ENCODE measurements at regions not wholly inside any gene's neighbourhood (a gene's known extent, or its start where the extent isn't known, plus 50 kb on each side); places are given as distances from the start of the nearest gene placed in this dataset.

DNA sequence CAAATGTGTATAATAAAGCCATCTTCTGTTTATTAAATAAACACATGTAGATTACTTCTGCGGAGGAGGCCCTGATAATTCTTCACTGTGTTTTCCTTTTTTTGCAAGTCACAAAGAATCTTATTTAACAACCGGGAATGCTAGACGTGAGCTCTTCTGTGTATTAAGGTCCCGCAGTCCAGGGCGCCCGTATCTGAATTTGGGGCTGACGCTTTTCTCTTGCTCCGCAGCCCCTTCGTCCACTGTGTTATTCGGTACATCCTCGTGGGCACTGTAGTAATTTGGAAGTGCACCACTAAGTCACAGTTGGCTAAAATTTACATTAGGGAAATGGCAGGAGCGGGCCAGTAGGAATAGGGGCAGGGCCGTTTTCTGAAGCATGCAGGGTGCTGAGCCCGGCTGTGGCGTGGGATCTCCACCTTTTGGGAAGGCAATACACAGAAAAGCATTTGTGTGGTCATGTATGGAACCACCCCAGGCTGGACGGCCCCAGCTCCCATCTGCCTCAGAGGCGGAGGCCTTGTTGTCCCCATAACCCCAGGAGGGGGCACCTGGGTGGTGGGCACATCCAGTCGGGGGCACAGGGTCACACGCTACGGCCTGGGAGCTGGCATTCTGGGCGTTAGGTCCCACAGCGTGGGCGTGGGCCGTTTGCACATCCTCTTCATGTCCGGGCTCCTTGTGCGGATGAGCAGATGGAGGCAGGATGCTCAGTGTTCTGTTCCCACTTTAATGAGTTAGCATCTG is 258.7 kb upstream of the IRX4 start:
- Mint-ChIP-seq H3K4me3 (ENCODE audit: unreplicated experiment) (no peak overlapping the region), H3K36me3 (ENCODE audit: low read depth, unreplicated experiment) (no peaks in the 10 kb centered on the region), H3K27me3 (ENCODE audit: low read depth, unreplicated experiment) (peaks cover 22% of the 10 kb centered on the region), H3K27ac (ENCODE audit: unreplicated experiment) (no peak overlapping the region), H3K4me1 (ENCODE audit: low read depth, unreplicated experiment) (peaks cover 6% of the 10 kb centered on the region), H3K9me3 (ENCODE audit: unreplicated experiment) (peaks cover 5% of the 10 kb centered on the region)
- no peaks in the 10 kb centered on the region for H3K79me2 ChIP-seq (ENCODE audit: insufficient read depth, low read length)
- DNase-seq (ENCODE audit: low read depth) (no peak), FAIRE-seq (no peak)
- H3K4me1 ChIP-seq (ENCODE audit: insufficient read depth, low read length): no peaks in the 10 kb centered on the region
- no peak overlapping the region for H2AFZ ChIP-seq (ENCODE audit: low read depth, low read length)
- H4K20me1 ChIP-seq (ENCODE audit: insufficient read depth, low read length): no peaks in the 10 kb centered on the region
- peaks cover 7% of the 10 kb centered on the region for H3K9me3 ChIP-seq (ENCODE audit: insufficient read depth, low read depth, low read length)
- no peak overlapping the region for H3K9ac ChIP-seq (ENCODE audit: low read length)
- no peak overlapping the region for H3K4me3 ChIP-seq (ENCODE audit: insufficient read depth, low read depth, low read length)
- no peak overlapping the region for H3K27ac ChIP-seq (ENCODE audit: low read depth, low read length)
- no peak overlapping the region for H3K4me2 ChIP-seq (ENCODE audit: low read length)
- H3K27me3 ChIP-seq (ENCODE audit: insufficient read depth, low read length): no peaks in the 10 kb centered on the region
- no peaks in the 10 kb centered on the region for H3K36me3 ChIP-seq (ENCODE audit: insufficient read depth, low read length)
- TF ChIP-seq EZH2 (IDR thresholded peaks at IDR 0.05; ENCODE audit: insufficient read depth, low read length): no peak
- TF ChIP-seq, protein P1, sequence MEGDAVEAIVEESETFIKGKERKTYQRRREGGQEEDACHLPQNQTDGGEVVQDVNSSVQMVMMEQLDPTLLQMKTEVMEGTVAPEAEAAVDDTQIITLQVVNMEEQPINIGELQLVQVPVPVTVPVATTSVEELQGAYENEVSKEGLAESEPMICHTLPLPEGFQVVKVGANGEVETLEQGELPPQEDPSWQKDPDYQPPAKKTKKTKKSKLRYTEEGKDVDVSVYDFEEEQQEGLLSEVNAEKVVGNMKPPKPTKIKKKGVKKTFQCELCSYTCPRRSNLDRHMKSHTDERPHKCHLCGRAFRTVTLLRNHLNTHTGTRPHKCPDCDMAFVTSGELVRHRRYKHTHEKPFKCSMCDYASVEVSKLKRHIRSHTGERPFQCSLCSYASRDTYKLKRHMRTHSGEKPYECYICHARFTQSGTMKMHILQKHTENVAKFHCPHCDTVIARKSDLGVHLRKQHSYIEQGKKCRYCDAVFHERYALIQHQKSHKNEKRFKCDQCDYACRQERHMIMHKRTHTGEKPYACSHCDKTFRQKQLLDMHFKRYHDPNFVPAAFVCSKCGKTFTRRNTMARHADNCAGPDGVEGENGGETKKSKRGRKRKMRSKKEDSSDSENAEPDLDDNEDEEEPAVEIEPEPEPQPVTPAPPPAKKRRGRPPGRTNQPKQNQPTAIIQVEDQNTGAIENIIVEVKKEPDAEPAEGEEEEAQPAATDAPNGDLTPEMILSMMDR (IDR thresholded peaks at IDR 0.05; ENCODE audit: insufficient read depth, low read depth, low read length): no peak

- FAIRE-seq (no peak), DNase-seq (ENCODE audit: low read depth) (no peak)
- peaks cover 7% of the 10 kb centered on the region for H3K4me1 Mint-ChIP-seq (ENCODE audit: low read depth, unreplicated experiment)
- Histone ChIP-seq H3K79me2 (ENCODE audit: insufficient read depth, low read length) (no peaks in the 10 kb centered on the region), H3K36me3 (ENCODE audit: insufficient read depth, low read length) (no peaks in the 10 kb centered on the region), H3K9me3 (ENCODE audit: insufficient read depth, low read depth, low read length) (peaks cover 7% of the 10 kb centered on the region), H3K4me1 (ENCODE audit: insufficient read depth, low read length) (no peaks in the 10 kb centered on the region), H2AFZ (ENCODE audit: low read depth, low read length) (no peak overlapping the region), H3K27ac (ENCODE audit: low read depth, low read length) (no peak overlapping the region), H3K4me2 (ENCODE audit: low read length) (no peak overlapping the region), H3K27me3 (ENCODE audit: insufficient read depth, low read length) (no peaks in the 10 kb centered on the region), H3K4me3 (ENCODE audit: insufficient read depth, low read depth, low read length) (no peak overlapping the region), H3K9ac (ENCODE audit: low read length) (no peak overlapping the region), H4K20me1 (ENCODE audit: insufficient read depth, low read length) (no peaks in the 10 kb centered on the region)
- H3K27ac Mint-ChIP-seq (ENCODE audit: unreplicated experiment): no peak overlapping the region
- TF ChIP-seq, protein P1 (IDR thresholded peaks at IDR 0.05; ENCODE audit: insufficient read depth, low read depth, low read length): no peak
- TF ChIP-seq EZH2 (IDR thresholded peaks at IDR 0.05; ENCODE audit: insufficient read depth, low read length): no peak
- peaks cover 5% of the 10 kb centered on the region for H3K9me3 Mint-ChIP-seq (ENCODE audit: unreplicated experiment)
- no peaks in the 10 kb centered on the region for H3K36me3 Mint-ChIP-seq (ENCODE audit: low read depth, unreplicated experiment)
- H3K4me3 Mint-ChIP-seq (ENCODE audit: unreplicated experiment): no peak overlapping the region
- H3K27me3 Mint-ChIP-seq (ENCODE audit: low read depth, unreplicated experiment): peaks cover 22% of the 10 kb centered on the region
Measured at GRCh38 chr5:2140501-2141175, 257.9 kb upstream of the IRX4 start.

- Histone ChIP-seq H3K9me3 (ENCODE audit: insufficient read depth, low read depth, low read length) (peaks cover 7% of the 10 kb centered on the region), H3K79me2 (ENCODE audit: insufficient read depth, low read length) (no peaks in the 10 kb centered on the region), H3K27me3 (ENCODE audit: insufficient read depth, low read length) (no peaks in the 10 kb centered on the region), H2AFZ (ENCODE audit: low read depth, low read length) (no peak overlapping the region), H3K36me3 (ENCODE audit: insufficient read depth, low read length) (no peaks in the 10 kb centered on the region), H3K4me1 (ENCODE audit: insufficient read depth, low read length) (no peaks in the 10 kb centered on the region), H3K4me3 (ENCODE audit: insufficient read depth, low read depth, low read length) (no peak overlapping the region), H3K9ac (ENCODE audit: low read length) (no peak overlapping the region), H3K4me2 (ENCODE audit: low read length) (no peak overlapping the region), H4K20me1 (ENCODE audit: insufficient read depth, low read length) (no peaks in the 10 kb centered on the region), H3K27ac (ENCODE audit: low read depth, low read length) (no peak overlapping the region)
- FAIRE-seq: no peak
- Mint-ChIP-seq H3K27me3 (ENCODE audit: low read depth, unreplicated experiment) (peaks cover 21% of the 10 kb centered on the region), H3K4me3 (ENCODE audit: unreplicated experiment) (no peak overlapping the region), H3K9me3 (ENCODE audit: unreplicated experiment) (peaks cover 4% of the 10 kb centered on the region), H3K4me1 (ENCODE audit: low read depth, unreplicated experiment) (peaks cover 14% of the 10 kb centered on the region), H3K27ac (ENCODE audit: unreplicated experiment) (no peak overlapping the region), H3K36me3 (ENCODE audit: low read depth, unreplicated experiment) (no peaks in the 10 kb centered on the region)
- DNase-seq (ENCODE audit: low read depth): no peak
- TF ChIP-seq EZH2 (IDR thresholded peaks at IDR 0.05; ENCODE audit: insufficient read depth, low read length): no peak
- TF ChIP-seq, protein P1 (IDR thresholded peaks at IDR 0.05; ENCODE audit: insufficient read depth, low read depth, low read length): no peak
Measured at GRCh38 chr5:2139478-2139877, 256.8 kb upstream of the IRX4 start.

Data from astrocyte (in vitro differentiated cells and primary cell).